Thyroid gland (tissue), 4 donors: ENCODE measurements at regions not wholly inside any gene's neighbourhood (a gene's known extent, or its start where the extent isn't known, plus 50 kb on each side); places are given as distances from the start of the nearest gene placed in this dataset.

Experiments used
- CTCF ChIP-seq, 6 experiments: fragments of 200-600 bp in 3 of 6; fragments of 450-650 bp in 3 of 6; sonication (generic) in 3 of 6; IDR thresholded peaks; one replicate each; pipeline ENCODE4 v1.5.1; 2016 to 2019; ENCODE audit warnings: antibody characterized with exemption in 6 of 6, mild to moderate bottlenecking in 2 of 6, inconsistent platforms in 1 of 6, moderate library complexity in 1 of 6
- POLR2A ChIP-seq, 2 donors: fragments of 450-650 bp; IDR thresholded peaks; one replicate each; pipeline ENCODE4 v1.6.1; 2017; ENCODE audit warnings: antibody characterized with exemption in 2 of 2, mild to moderate bottlenecking in 2 of 2, moderate library complexity in 1 of 2

- no peak for TF ChIP-seq CTCF (IDR thresholded peaks at IDR 0.05)
- TF ChIP-seq POLR2A (IDR thresholded peaks at IDR 0.05) = no peak
Observed at GRCh38 chr5:8613078-8613685, 744.2 kb downstream of the MTRR start.
